ENCODE measurements at regions not wholly inside any gene's neighbourhood (a gene's known extent, or its start where the extent isn't known, plus 50 kb on each side); places are given as distances from the start of the nearest gene placed in this dataset.

GRCh38 chr5:160507221-160507721 lies 85.6 kb downstream of the PTTG1 start:
- no peak for TF ChIP-seq CTCF (IDR thresholded peaks at IDR 0.05; ENCODE audit: low read depth, low read length)
- DNase-seq (ENCODE audit: low read depth, low spot score): peak; percentile 69
- no peak overlapping the region for H3K4me3 ChIP-seq (ENCODE audit: low read depth, low read length)
- in situ Hi-C loops (cut with HindIII; ENCODE audit: low sequenced_read_pairs): no loop called here

GRCh38 chr5:160508780-160509361 lies 87.2 kb downstream of the PTTG1 start:
- H3K4me3 ChIP-seq (ENCODE audit: low read depth, low read length): no peak overlapping the region
- in situ Hi-C loops (cut with HindIII; ENCODE audit: low sequenced_read_pairs): no loop called here
- peak; percentile 79 for TF ChIP-seq CTCF (IDR thresholded peaks at IDR 0.05; ENCODE audit: low read depth, low read length)
- peak; percentile 83 for DNase-seq (ENCODE audit: low read depth, low spot score)

DNA sequence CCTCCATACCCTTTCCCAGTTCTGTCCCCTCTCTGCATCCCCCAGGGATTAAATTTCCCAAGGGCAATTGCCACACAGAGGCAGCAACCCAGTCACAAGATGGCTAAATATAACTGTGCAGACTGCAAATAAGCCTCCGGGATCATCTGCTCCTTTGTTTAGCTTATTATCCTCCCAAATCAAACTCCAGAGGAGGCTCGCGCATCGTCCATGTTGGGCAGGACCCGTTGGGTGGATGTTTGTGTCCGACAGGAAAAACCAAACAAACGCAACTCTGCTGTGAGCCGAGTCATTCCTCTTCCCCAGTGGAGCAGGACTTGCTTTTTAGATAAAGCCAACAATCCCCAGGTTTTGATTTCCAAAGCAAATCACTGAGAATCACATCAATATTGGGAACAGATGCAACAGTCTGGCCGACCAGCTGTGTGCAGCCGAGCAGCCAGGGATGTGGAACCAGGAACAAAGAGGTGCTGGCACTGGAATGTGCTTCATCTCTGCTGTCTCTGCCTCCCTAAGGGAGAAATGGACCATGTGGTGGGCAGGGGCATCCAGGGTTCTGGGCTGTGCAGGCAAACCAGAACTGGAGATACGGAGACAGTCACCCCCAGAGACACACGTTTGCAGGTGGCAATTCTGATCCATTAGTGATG lies 89.8 kb downstream of the PTTG1 start:
- no peak for DNase-seq (ENCODE audit: low read depth, low spot score)
- TF ChIP-seq CTCF (IDR thresholded peaks at IDR 0.05; ENCODE audit: low read depth, low read length): no peak
- in situ Hi-C loops (cut with HindIII; ENCODE audit: low sequenced_read_pairs): no loop called here
- no peak overlapping the region for H3K4me3 ChIP-seq (ENCODE audit: low read depth, low read length)
